GM23338 (cell line): ENCODE measurements at regions not wholly inside any gene's neighbourhood (a gene's known extent, or its start where the extent isn't known, plus 50 kb on each side); places are given as distances from the start of the nearest gene placed in this dataset.
A peak's percentile ranks its signal among the peaks of the same experiment; 100 is the strongest.

Experiments
- ATAC-seq: fragments of 200-7000 bp; cut with Tn5 transposase; 3 replicates; pipeline ENCODE4 v1.9.1; 2020
- DNase-seq: peaks from one replicate; pipeline ENCODE4 v3.0.0-alpha.2; 2015; ENCODE audit warnings: low spot score
- H2AFZ ChIP-seq: fragments of 200-600 bp; sonication (generic); 2 replicates; pipeline ENCODE4 v1.8.0; 2016; ENCODE audit warnings: antibody characterized with exemption, mild to moderate bottlenecking, moderate library complexity
- H3F3A ChIP-seq: fragments of 200-600 bp; sonication (generic); replicated peaks from 2 replicates; pipeline ENCODE4 v1.8.0; 2017; ENCODE audit warnings: antibody characterized with exemption, mixed run types, low read depth
- H3K27ac ChIP-seq: fragments of 200-600 bp; sonication (generic); 2 replicates; pipeline ENCODE4 v1.6.1; 2016; ENCODE audit warnings: low read depth
- H3K27me3 ChIP-seq: fragments of 200-600 bp; sonication (generic); 2 replicates; pipeline ENCODE4 v1.8.0; 2016; ENCODE audit warnings: mild to moderate bottlenecking, mixed run types, moderate library complexity; ENCODE audit not compliant: insufficient read depth
- H3K36me3 ChIP-seq: fragments of 200-600 bp; sonication (generic); 2 replicates; pipeline ENCODE4 v1.8.0; 2016; ENCODE audit warnings: mild to moderate bottlenecking; ENCODE audit not compliant: insufficient read depth
- H3K4me1 ChIP-seq: fragments of 200-600 bp; sonication (generic); 2 replicates; pipeline ENCODE4 v1.8.0; 2016; ENCODE audit warnings: mild to moderate bottlenecking, moderate library complexity; ENCODE audit not compliant: insufficient read depth
- H3K4me2 ChIP-seq: fragments of 200-600 bp; sonication (generic); 2 replicates; pipeline ENCODE4 v1.7.1; 2017; ENCODE audit warnings: mixed run types
- H3K4me3 ChIP-seq: fragments of 200-600 bp; sonication (generic); 2 replicates; pipeline ENCODE4 v1.6.1; 2016; ENCODE audit warnings: mixed run types
- H3K79me2 ChIP-seq: fragments of 200-600 bp; sonication (generic); replicated peaks from 2 replicates; pipeline ENCODE4 v1.8.0; 2017; ENCODE audit warnings: mild to moderate bottlenecking; ENCODE audit not compliant: insufficient read depth
- H3K9me2 ChIP-seq: fragments of 200-600 bp; sonication (generic); 2 replicates; pipeline ENCODE4 v1.8.0; 2017; ENCODE audit not compliant: insufficient read depth
- H4K20me1 ChIP-seq: fragments of 200-600 bp; sonication (generic); replicated peaks from 2 replicates; pipeline ENCODE4 v1.8.0; 2017; ENCODE audit warnings: mild to moderate bottlenecking; ENCODE audit not compliant: insufficient read depth
- H3K27ac Mint-ChIP-seq: 2 replicates; pipeline ENCODE4 v1.8.0; 2020; ENCODE audit warnings: inconsistent platforms, mild to moderate bottlenecking, moderate library complexity, mixed read lengths
- H3K27me3 Mint-ChIP-seq: 3 replicates; pipeline ENCODE4 v1.8.0; 2022; ENCODE audit warnings: low read depth, mild to moderate bottlenecking, moderate library complexity, mixed read lengths, inconsistent platforms; ENCODE audit not compliant: insufficient read depth, poor library complexity
- H3K36me3 Mint-ChIP-seq: 3 replicates; pipeline ENCODE4 v1.8.0; 2021; ENCODE audit warnings: low read depth, mild to moderate bottlenecking, inconsistent platforms, moderate library complexity, mixed read lengths
- H3K4me1 Mint-ChIP-seq: 3 replicates; pipeline ENCODE4 v1.8.0; 2020; ENCODE audit warnings: mild to moderate bottlenecking, inconsistent platforms, mixed read lengths
- H3K4me3 Mint-ChIP-seq: 3 replicates; pipeline ENCODE4 v1.8.0; 2021; ENCODE audit warnings: moderate library complexity, mild to moderate bottlenecking, inconsistent platforms, mixed read lengths
- H3K9me3 Mint-ChIP-seq: 3 replicates; pipeline ENCODE4 v1.8.0; 2020; ENCODE audit warnings: moderate library complexity, mild to moderate bottlenecking, inconsistent platforms, mixed read lengths
- ETS1 ChIP-seq: IDR thresholded peaks from 2 replicates; pipeline ENCODE4 v1.6.1; 2016; ENCODE audit warnings: antibody characterized with exemption
- EZH2 ChIP-seq: fragments of 200-600 bp; sonication (generic); IDR thresholded peaks from one replicate; pipeline ENCODE4 v1.8.0; 2017; ENCODE audit warnings: antibody characterized with exemption, mild to moderate bottlenecking, low read depth; ENCODE audit not compliant: unreplicated experiment
- EZH2phosphoT487 ChIP-seq: fragments of 200-600 bp; sonication (generic); IDR thresholded peaks from one replicate; pipeline ENCODE4 v1.8.1; 2018; ENCODE audit warnings: antibody characterized with exemption; ENCODE audit not compliant: unreplicated experiment
- JUNB ChIP-seq: IDR thresholded peaks from one replicate; pipeline ENCODE4 v1.6.1; 2016; ENCODE audit warnings: antibody characterized with exemption; ENCODE audit not compliant: unreplicated experiment
- NANOG ChIP-seq: IDR thresholded peaks from 2 replicates; pipeline ENCODE4 v1.6.1; 2016; ENCODE audit warnings: antibody characterized with exemption, borderline replicate concordance
- REST ChIP-seq: IDR thresholded peaks from one replicate; pipeline ENCODE4 v1.6.1; 2018; ENCODE audit warnings: antibody characterized with exemption; ENCODE audit not compliant: unreplicated experiment
- STAT1 ChIP-seq: IDR thresholded peaks from one replicate; pipeline ENCODE4 v1.6.1; 2016; ENCODE audit warnings: antibody characterized with exemption; ENCODE audit not compliant: unreplicated experiment
- ZNF462 ChIP-seq: fragments of 250-450 bp; sonication (Bioruptor Pico); IDR thresholded peaks from 2 replicates; pipeline ENCODE4 v1.5.0; 2020; ENCODE audit warnings: mild to moderate bottlenecking, moderate library complexity

GRCh38 chr9:2923766-2924379 is 80.0 kb upstream of the PUM3 start (continued):
- peak; percentile 80 for TF ChIP-seq REST
- TF ChIP-seq EZH2phosphoT487: no peak
- no peak for TF ChIP-seq JUNB

- Histone ChIP-seq H4K20me1 (no peaks in the 10 kb centered on the region), H3F3A (no peaks in the 10 kb centered on the region), H3K27me3 (no peaks in the 10 kb centered on the region), H3K36me3 (no peaks in the 10 kb centered on the region), H3K79me2 (no peaks in the 10 kb centered on the region), H3K4me3 (no peak overlapping the region), H3K4me2 (no peak overlapping the region), H3K9me2 (no peaks in the 10 kb centered on the region), H3K4me1 (no peaks in the 10 kb centered on the region), H2AFZ (no peak overlapping the region), H3K27ac (no peak overlapping the region)
- H3K27ac Mint-ChIP-seq: no peak overlapping the region
- H3K4me1 Mint-ChIP-seq: peaks cover 4% of the 10 kb centered on the region; the same call in 2 of the 3 replicates
- DNase-seq (no peak), ATAC-seq (no peak)
- H3K9me3 Mint-ChIP-seq: no peaks in the 10 kb centered on the region; the same call in 2 of the 3 replicates
- no peaks in the 10 kb centered on the region for H3K27me3 Mint-ChIP-seq
- H3K36me3 Mint-ChIP-seq: no peaks in the 10 kb centered on the region
- H3K4me3 Mint-ChIP-seq: no peak overlapping the region
- no peak for TF ChIP-seq EZH2
- no peak for TF ChIP-seq STAT1
- TF ChIP-seq REST: no peak
- TF ChIP-seq NANOG: no peak
- TF ChIP-seq EZH2phosphoT487: no peak
- no peak for TF ChIP-seq ETS1
- no peak for TF ChIP-seq ZNF462 (CRISPR knock-in tag)
Measured at GRCh38 chr9:2919347-2919746, 75.5 kb upstream of the PUM3 start.
